ENCODE measurements at regions not wholly inside any gene's neighbourhood (a gene's known extent, or its start where the extent isn't known, plus 50 kb on each side); places are given as distances from the start of the nearest gene placed in this dataset.

DNA sequence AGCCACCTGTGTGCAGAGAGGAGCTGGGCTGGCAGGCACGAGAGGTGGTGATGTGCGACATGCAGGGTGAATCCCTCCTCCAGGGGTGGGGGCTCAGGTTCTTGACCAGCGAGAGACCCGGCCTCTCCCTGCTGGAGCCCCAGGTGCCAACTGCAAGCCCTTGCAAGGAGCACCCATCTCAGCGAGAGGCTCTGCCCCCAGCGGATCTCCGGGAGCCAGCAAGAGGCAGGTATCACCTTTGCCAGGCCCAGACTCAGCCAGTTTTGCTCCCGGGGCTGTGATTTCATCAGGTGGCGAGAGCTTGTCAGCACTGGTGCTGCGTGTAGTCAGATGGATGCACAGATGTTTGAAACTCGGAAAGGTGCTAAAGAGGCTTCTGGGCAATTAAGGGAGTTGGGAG is 87.7 kb downstream of the TFAP2C start:
- Histone ChIP-seq H3K36me3 (ENCODE audit: insufficient read depth, low read length) (no peaks in the 10 kb centered on the region), H3K9me3 (ENCODE audit: low read depth, low read length) (no peaks in the 10 kb centered on the region), H3K4me3 (no peak overlapping the region), H3K27ac (no peak overlapping the region), H3K9ac (ENCODE audit: insufficient read length) (no peak overlapping the region)
- TF ChIP-seq FOXP2 (optimal IDR thresholded peaks at IDR 0.05; ENCODE audit: control extremely low read depth, extremely low read length, insufficient read depth) (no peak), POLR2AphosphoS5 (IDR thresholded peaks at IDR 0.05; ENCODE audit: borderline replicate concordance, low read depth, low read length) (no peak), EZH2 (IDR thresholded peaks at IDR 0.05) (no peak)
- no peak for DNase-seq (ENCODE audit: low read depth, low spot score)

DNA sequence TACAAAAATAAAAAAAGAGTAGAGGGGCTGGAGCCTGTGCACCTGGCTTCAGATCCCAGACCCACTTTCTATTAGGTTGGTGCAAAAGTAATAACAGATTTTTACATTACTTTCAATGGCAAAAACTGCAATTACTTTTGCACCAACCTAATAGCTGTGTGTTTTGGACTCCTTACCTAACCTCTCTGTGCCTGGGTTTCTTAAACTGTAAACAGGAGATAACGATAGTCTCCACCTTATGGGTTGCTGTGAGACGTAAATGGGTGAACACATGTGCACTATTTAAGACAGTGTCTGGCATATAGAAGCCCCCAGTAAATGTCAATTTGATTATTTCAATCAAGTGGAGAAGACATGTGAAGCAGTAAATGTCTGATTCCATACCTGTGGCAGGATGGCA is 89.7 kb downstream of the TFAP2C start:
- Histone ChIP-seq H3K4me3 (no peak overlapping the region), H3K27ac (no peak overlapping the region), H3K9ac (ENCODE audit: insufficient read length) (no peak overlapping the region), H3K9me3 (ENCODE audit: low read depth, low read length) (no peaks in the 10 kb centered on the region), H3K36me3 (ENCODE audit: insufficient read depth, low read length) (no peaks in the 10 kb centered on the region)
- no peak for TF ChIP-seq POLR2AphosphoS5 (IDR thresholded peaks at IDR 0.05; ENCODE audit: borderline replicate concordance, low read depth, low read length)
- no peak for TF ChIP-seq FOXP2 (optimal IDR thresholded peaks at IDR 0.05; ENCODE audit: control extremely low read depth, extremely low read length, insufficient read depth)
- TF ChIP-seq EZH2 (IDR thresholded peaks at IDR 0.05): no peak
- no peak for DNase-seq (ENCODE audit: low read depth, low spot score)

DNA sequence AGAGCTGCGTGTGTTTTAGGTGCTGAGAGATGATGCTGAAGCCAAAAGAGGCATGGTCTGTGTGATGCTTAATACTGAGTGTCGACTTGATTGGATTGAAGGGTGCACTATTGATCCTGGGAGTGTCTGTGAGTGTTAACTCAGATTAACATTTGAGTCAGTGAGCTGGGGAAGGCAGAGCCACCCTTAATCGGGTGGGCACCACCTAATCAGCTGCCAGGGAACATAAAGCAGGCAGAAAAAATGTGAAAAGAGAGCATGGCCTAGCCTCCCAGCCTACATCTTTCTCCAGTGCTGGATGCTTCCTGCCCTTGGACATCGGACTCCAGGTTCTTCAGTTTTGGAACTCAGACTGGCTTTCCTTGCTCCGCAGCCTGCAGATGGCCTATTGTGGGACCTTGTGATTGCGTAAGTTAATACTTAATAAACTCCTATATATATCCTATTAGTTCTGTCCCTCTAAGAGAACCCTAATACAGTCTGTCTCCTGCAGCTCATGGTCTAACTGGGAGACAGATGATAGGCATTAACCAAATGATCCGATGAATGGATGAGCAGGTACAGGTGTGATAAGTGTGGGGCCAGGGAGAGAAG is 91.6 kb downstream of the TFAP2C start:
- TF ChIP-seq EZH2 (IDR thresholded peaks at IDR 0.05) (no peak), POLR2AphosphoS5 (IDR thresholded peaks at IDR 0.05; ENCODE audit: borderline replicate concordance, low read depth, low read length) (no peak), FOXP2 (optimal IDR thresholded peaks at IDR 0.05; ENCODE audit: control extremely low read depth, extremely low read length, insufficient read depth) (no peak)
- Histone ChIP-seq H3K27ac (no peak overlapping the region), H3K9ac (ENCODE audit: insufficient read length) (no peak overlapping the region), H3K9me3 (ENCODE audit: low read depth, low read length) (no peaks in the 10 kb centered on the region), H3K4me3 (no peak overlapping the region), H3K36me3 (ENCODE audit: insufficient read depth, low read length) (no peaks in the 10 kb centered on the region)
- no peak for DNase-seq (ENCODE audit: low read depth, low spot score)

DNA sequence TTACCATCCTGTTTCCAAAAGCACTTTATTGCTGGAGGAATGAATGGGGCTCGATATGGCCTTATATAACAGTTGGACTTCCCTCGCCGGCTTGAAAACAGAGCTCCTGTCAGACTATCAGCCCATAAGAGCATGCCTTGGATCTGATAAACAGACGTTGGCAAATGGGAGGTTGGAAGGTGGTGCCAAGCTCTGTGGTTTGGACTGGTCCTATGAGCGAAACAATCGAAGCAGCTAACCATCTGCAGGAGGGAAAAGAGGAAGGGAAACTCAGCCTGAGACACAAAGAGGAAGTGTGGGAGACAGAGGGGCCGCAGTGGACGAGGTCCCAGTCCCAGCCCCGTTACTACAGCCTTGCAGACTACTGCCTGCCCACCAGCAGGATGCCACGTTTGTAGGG is 92.9 kb downstream of the TFAP2C start:
- Histone ChIP-seq H3K36me3 (ENCODE audit: insufficient read depth, low read length) (no peaks in the 10 kb centered on the region), H3K4me3 (no peak overlapping the region), H3K27ac (no peak overlapping the region), H3K9ac (ENCODE audit: insufficient read length) (no peak overlapping the region), H3K9me3 (ENCODE audit: low read depth, low read length) (no peaks in the 10 kb centered on the region)
- DNase-seq (ENCODE audit: low read depth, low spot score): no peak
- TF ChIP-seq FOXP2 (optimal IDR thresholded peaks at IDR 0.05; ENCODE audit: control extremely low read depth, extremely low read length, insufficient read depth) (no peak), POLR2AphosphoS5 (IDR thresholded peaks at IDR 0.05; ENCODE audit: borderline replicate concordance, low read depth, low read length) (no peak), EZH2 (IDR thresholded peaks at IDR 0.05) (no peak)

DNA sequence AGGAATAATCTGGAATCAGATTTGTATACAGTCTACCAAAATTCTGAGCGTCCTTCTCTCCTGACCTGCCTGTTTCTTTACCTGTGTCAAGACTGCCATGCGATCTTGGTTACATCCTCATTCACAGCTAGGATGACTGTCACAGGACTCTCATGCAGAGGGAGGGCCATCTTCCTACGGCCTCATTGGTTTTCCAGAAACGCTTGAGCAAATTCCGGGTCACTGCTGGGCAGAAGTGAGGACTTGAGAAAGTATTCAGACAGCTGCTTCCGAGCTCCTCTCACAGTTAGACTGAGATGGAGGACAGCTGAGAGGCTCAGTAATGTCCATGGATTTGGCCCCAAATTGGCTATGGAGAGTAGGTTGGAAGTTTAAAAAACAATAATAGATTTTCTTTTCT is 94.2 kb downstream of the TFAP2C start:
- no peak overlapping the region for H3K9ac ChIP-seq (ENCODE audit: insufficient read length)
- H3K4me3 ChIP-seq: no peak overlapping the region
- DNase-seq (ENCODE audit: low read depth, low spot score): no peak
- H3K36me3 ChIP-seq (ENCODE audit: insufficient read depth, low read length): no peaks in the 10 kb centered on the region
- TF ChIP-seq FOXP2 (optimal IDR thresholded peaks at IDR 0.05; ENCODE audit: control extremely low read depth, extremely low read length, insufficient read depth) (no peak), POLR2AphosphoS5 (IDR thresholded peaks at IDR 0.05; ENCODE audit: borderline replicate concordance, low read depth, low read length) (no peak), EZH2 (IDR thresholded peaks at IDR 0.05) (no peak)
- no peak overlapping the region for H3K27ac ChIP-seq
- H3K9me3 ChIP-seq (ENCODE audit: low read depth, low read length): no peaks in the 10 kb centered on the region

GRCh38 chr20:56724241-56724757 is 95.2 kb downstream of the TFAP2C start:
- no peak for DNase-seq (ENCODE audit: low read depth, low spot score)
- no peak overlapping the region for H3K9ac ChIP-seq (ENCODE audit: insufficient read length)
- no peaks in the 10 kb centered on the region for H3K9me3 ChIP-seq (ENCODE audit: low read depth, low read length)
- no peak overlapping the region for H3K27ac ChIP-seq
- no peak for TF ChIP-seq FOXP2 (optimal IDR thresholded peaks at IDR 0.05; ENCODE audit: control extremely low read depth, extremely low read length, insufficient read depth)
- TF ChIP-seq POLR2AphosphoS5 (IDR thresholded peaks at IDR 0.05; ENCODE audit: borderline replicate concordance, low read depth, low read length): no peak
- TF ChIP-seq EZH2 (IDR thresholded peaks at IDR 0.05): no peak
- no peaks in the 10 kb centered on the region for H3K36me3 ChIP-seq (ENCODE audit: insufficient read depth, low read length)
- H3K4me3 ChIP-seq: no peak overlapping the region

- H3K9ac ChIP-seq (ENCODE audit: insufficient read length): no peak overlapping the region
- H3K27ac ChIP-seq: no peak overlapping the region
- no peak overlapping the region for H3K4me3 ChIP-seq
- no peak for DNase-seq (ENCODE audit: low read depth, low spot score)
- H3K9me3 ChIP-seq (ENCODE audit: low read depth, low read length): no peaks in the 10 kb centered on the region
- TF ChIP-seq POLR2AphosphoS5 (IDR thresholded peaks at IDR 0.05; ENCODE audit: borderline replicate concordance, low read depth, low read length) (no peak), EZH2 (IDR thresholded peaks at IDR 0.05) (no peak), FOXP2 (optimal IDR thresholded peaks at IDR 0.05; ENCODE audit: control extremely low read depth, extremely low read length, insufficient read depth) (no peak)
- H3K36me3 ChIP-seq (ENCODE audit: insufficient read depth, low read length): no peaks in the 10 kb centered on the region
Observed at GRCh38 chr20:56730003-56730402, 100.9 kb downstream of the TFAP2C start.

DNA sequence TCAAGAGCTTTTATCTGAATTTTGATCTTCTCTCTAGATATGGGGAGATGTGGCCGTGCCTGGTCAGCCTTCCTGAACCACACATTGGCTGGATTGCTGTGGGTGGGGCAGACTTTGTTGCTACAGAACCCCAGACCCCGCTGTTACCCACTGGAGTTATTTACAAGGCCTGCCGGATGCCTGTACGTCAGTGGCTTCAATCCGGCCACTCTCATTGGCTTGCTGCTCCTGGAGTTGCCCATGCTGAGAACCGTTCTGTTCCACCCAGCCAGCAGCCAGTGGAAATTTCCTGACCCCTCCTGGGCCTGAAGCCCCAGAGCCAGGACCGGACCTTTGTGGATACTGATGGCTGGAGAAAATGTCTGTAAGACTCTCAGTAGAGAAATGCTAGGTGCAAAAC is 101.9 kb downstream of the TFAP2C start:
- TF ChIP-seq FOXP2 (optimal IDR thresholded peaks at IDR 0.05; ENCODE audit: control extremely low read depth, extremely low read length, insufficient read depth): no peak
- no peak for TF ChIP-seq EZH2 (IDR thresholded peaks at IDR 0.05)
- no peak for TF ChIP-seq POLR2AphosphoS5 (IDR thresholded peaks at IDR 0.05; ENCODE audit: borderline replicate concordance, low read depth, low read length)
- Histone ChIP-seq H3K27ac (no peak overlapping the region), H3K9ac (ENCODE audit: insufficient read length) (no peak overlapping the region), H3K36me3 (ENCODE audit: insufficient read depth, low read length) (no peaks in the 10 kb centered on the region), H3K4me3 (no peak overlapping the region), H3K9me3 (ENCODE audit: low read depth, low read length) (no peaks in the 10 kb centered on the region)
- no peak for DNase-seq (ENCODE audit: low read depth, low spot score)

DNA sequence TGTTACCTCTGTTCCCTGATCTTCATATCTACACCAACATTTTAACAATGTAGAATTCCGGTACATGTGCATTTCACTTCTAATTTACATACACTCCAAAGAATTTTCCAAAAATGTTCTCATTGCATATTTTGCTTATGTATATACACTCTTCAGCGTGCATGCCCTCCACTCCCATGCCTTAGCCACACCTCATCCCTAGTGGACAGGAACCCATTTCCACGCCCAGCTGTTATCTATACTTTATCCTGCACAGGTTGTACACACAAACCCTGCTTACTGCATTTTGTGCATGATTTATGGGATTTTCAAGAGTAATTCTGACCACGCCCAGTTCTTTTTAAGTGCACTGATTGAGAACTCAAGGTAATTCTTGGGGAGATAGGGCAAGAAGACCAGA is 102.4 kb downstream of the TFAP2C start:
- no peaks in the 10 kb centered on the region for H3K9me3 ChIP-seq (ENCODE audit: low read depth, low read length)

More for the DNA sequence above, 102.4 kb downstream of the TFAP2C start:
- DNase-seq (ENCODE audit: low read depth, low spot score): no peak
- no peak overlapping the region for H3K27ac ChIP-seq
- H3K9ac ChIP-seq (ENCODE audit: insufficient read length): no peak overlapping the region
- H3K4me3 ChIP-seq: no peak overlapping the region
- no peaks in the 10 kb centered on the region for H3K36me3 ChIP-seq (ENCODE audit: insufficient read depth, low read length)
- TF ChIP-seq EZH2 (IDR thresholded peaks at IDR 0.05): no peak
